HepG2 (cell line): ENCODE measurements at regions not wholly inside any gene's neighbourhood (a gene's known extent, or its start where the extent isn't known, plus 50 kb on each side); places are given as distances from the start of the nearest gene placed in this dataset.

ENCODE experiments used
- HIVEP1 ChIP-seq: sonication (generic); formaldehyde crosslinking; IDR thresholded peaks from 2 replicates; pipeline ENCODE4 v1.4.0; 2020; ENCODE audit warnings: mild to moderate bottlenecking, missing genetic modification reagents
- KMT2B ChIP-seq: IDR thresholded peaks from 2 replicates; pipeline ENCODE4 v1.6.1; 2016; ENCODE audit warnings: missing genetic modification reagents, missing compliant biosample characterization
- PAXIP1 ChIP-seq: sonication (generic); formaldehyde crosslinking; conservative IDR thresholded peaks from 2 replicates; pipeline ENCODE4 v1.4.0; 2020; ENCODE audit warnings: mild to moderate bottlenecking, missing genetic modification reagents, moderate library complexity
- RNF219 ChIP-seq: sonication (generic); formaldehyde crosslinking; IDR thresholded peaks from 2 replicates; pipeline ENCODE4 v1.5.0; 2020; ENCODE audit warnings: mild to moderate bottlenecking, missing genetic modification reagents
- SPEN ChIP-seq: sonication (generic); formaldehyde crosslinking; IDR thresholded peaks from 2 replicates; pipeline ENCODE4 v1.5.1; 2020; ENCODE audit warnings: low read depth, mild to moderate bottlenecking, missing genetic modification reagents
- TBX3 ChIP-seq: fragments of 450-650 bp; IDR thresholded peaks from 2 replicates; pipeline ENCODE4 v1.6.1; 2017; ENCODE audit warnings: antibody characterized with exemption, mild to moderate bottlenecking, inconsistent platforms, borderline replicate concordance
- YEATS2 ChIP-seq: sonication (generic); formaldehyde crosslinking; IDR thresholded peaks from 2 replicates; pipeline ENCODE4 v1.4.0; 2020; ENCODE audit warnings: missing genetic modification reagents, borderline replicate concordance
- ZBTB7B ChIP-seq: sonication (generic); formaldehyde crosslinking; IDR thresholded peaks from 2 replicates; pipeline ENCODE4 v1.4.0; 2020; ENCODE audit warnings: missing genetic modification reagents
- ZNF10 ChIP-seq: sonication (generic); formaldehyde crosslinking; IDR thresholded peaks from 2 replicates; pipeline ENCODE4 v1.4.0; 2020; ENCODE audit warnings: mild to moderate bottlenecking, low read depth, missing genetic modification reagents, borderline replicate concordance
- ZNF609 ChIP-seq: sonication (generic); formaldehyde crosslinking; IDR thresholded peaks from 2 replicates; pipeline ENCODE4 v1.4.0; 2020; ENCODE audit warnings: mild to moderate bottlenecking, missing genetic modification reagents, borderline replicate concordance
- ZNF790 ChIP-seq: sonication (generic); formaldehyde crosslinking; IDR thresholded peaks from 2 replicates; pipeline ENCODE4 v1.8.0; 2022; ENCODE audit warnings: missing genetic modification reagents, mild to moderate bottlenecking, borderline replicate concordance
- TF ChIP-seq, protein P1 (sequence below): sonication (generic); formaldehyde crosslinking; IDR thresholded peaks from 2 replicates; pipeline ENCODE4 v1.4.0; 2020; ENCODE audit warnings: missing genetic modification reagents, borderline replicate concordance

DNA sequence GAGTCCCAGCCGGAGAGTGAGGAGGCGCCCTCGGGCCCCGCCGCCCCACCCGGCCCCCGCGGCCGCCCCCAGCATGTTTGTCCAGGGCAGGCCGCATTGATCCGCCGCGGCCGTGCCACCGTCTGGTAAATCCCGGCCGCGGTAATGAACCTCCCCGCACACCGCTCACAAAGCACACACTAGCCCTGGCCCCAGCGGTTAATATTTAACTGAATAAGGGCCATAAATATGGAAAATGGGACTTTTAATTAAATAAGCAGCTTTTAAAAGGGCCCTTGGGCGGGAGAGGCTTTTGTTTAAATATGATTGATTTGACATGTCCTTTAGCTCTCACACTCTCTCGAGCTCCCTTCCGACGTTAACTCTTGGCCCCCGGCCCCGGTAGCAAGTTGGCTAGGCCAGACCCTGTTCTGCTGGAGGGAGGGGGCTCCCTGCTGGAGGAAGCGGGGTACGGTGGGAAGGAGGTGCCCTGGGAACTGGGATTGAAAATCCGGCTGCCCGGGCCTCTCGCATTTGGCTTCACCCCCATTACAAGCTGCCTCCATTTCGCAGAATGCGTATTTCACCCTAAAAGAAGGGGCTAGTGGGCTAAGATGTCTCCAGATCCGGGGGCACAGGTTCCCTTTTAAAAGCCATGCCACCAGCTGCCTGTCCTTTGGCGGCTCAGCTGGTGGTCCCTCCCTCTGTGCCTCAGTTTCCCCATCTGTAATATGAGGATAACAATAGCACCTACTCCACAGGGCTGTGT, 199.8 kb downstream of the RBM19 start (continued):
- TF ChIP-seq YEATS2 (CRISPR knock-in tag) (no peak), PAXIP1 (CRISPR knock-in tag) (peak; percentile 90), KMT2B (CRISPR knock-in tag) (no peak), ZNF10 (no peak), TBX3 (peak; percentile 25; the same call in 1 of the 2 replicates), ZBTB7B (CRISPR knock-in tag) (peak; percentile 80), RNF219 (CRISPR knock-in tag) (0 out of 2 replicates have a peak, but pooled peaks have one; percentile 26), HIVEP1 (CRISPR knock-in tag) (peak; percentile 56; the same call in 1 of the 2 replicates), SPEN (peak; percentile 27; the same call in 1 of the 2 replicates), ZNF609 (CRISPR knock-in tag) (peak; percentile 87), ZNF790 (CRISPR knock-in tag) (peak; percentile 64; the same call in 1 of the 2 replicates)
- TF ChIP-seq, protein P1, sequence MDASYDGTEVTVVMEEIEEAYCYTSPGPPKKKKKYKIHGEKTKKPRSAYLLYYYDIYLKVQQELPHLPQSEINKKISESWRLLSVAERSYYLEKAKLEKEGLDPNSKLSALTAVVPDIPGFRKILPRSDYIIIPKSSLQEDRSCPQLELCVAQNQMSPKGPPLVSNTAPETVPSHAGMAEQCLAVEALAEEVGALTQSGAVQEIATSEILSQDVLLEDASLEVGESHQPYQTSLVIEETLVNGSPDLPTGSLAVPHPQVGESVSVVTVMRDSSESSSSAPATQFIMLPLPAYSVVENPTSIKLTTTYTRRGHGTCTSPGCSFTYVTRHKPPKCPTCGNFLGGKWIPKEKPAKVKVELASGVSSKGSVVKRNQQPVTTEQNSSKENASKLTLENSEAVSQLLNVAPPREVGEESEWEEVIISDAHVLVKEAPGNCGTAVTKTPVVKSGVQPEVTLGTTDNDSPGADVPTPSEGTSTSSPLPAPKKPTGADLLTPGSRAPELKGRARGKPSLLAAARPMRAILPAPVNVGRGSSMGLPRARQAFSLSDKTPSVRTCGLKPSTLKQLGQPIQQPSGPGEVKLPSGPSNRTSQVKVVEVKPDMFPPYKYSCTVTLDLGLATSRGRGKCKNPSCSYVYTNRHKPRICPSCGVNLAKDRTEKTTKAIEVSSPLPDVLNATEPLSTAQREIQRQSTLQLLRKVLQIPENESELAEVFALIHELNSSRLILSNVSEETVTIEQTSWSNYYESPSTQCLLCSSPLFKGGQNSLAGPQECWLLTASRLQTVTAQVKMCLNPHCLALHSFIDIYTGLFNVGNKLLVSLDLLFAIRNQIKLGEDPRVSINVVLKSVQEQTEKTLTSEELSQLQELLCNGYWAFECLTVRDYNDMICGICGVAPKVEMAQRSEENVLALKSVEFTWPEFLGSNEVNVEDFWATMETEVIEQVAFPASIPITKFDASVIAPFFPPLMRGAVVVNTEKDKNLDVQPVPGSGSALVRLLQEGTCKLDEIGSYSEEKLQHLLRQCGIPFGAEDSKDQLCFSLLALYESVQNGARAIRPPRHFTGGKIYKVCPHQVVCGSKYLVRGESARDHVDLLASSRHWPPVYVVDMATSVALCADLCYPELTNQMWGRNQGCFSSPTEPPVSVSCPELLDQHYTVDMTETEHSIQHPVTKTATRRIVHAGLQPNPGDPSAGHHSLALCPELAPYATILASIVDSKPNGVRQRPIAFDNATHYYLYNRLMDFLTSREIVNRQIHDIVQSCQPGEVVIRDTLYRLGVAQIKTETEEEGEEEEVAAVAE (CRISPR knock-in tag) = no peak
